Omental fat pad (tissue), 3 donors: ENCODE measurements at regions not wholly inside any gene's neighbourhood (a gene's known extent, or its start where the extent isn't known, plus 50 kb on each side); places are given as distances from the start of the nearest gene placed in this dataset.
A peak's percentile ranks its signal among the peaks of the same experiment; 100 is the strongest.
"Not testable (repeated sequence)": the region's sequence is repeated elsewhere in the genome, so short reads cannot be mapped to it uniquely, and the experiment has no call there.

Source experiments
- ATAC-seq: fragments of 150-250 bp; one replicate; pipeline ENCODE4 v1.9.1; 2016; ENCODE audit warnings: mild to moderate bottlenecking, moderate library complexity; ENCODE audit not compliant: low FRiP score
- DNase-seq: peaks from one replicate; pipeline ENCODE4 v3.0.0-alpha.2; 2019; ENCODE audit warnings: low spot score
- TF ChIP-seq, protein P1 (sequence below), 3 donors: fragments of 450-650 bp; IDR thresholded peaks; one replicate each; pipeline ENCODE4 v1.5.1; 2016 to 2017; ENCODE audit warnings: antibody characterized with exemption in 3 of 3, mild to moderate bottlenecking in 3 of 3, moderate library complexity in 2 of 3

DNA sequence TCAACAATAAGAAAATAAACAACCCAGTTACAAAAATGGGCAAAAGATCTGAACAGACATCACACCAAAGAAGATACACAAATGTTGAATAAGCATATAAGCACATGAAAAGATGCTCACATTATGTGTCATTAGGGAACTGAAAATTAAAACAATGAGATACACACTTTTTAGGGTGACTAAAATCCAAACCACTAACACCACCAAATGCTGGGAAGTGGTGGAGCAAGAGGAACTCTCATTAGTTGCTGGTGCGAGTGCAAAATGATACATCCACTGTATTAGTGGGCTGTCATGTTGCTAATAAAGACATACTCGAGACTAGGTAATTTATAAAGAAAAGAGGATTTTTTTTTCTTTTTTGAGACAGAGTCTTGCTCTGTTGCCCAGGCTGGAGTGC is 329.1 kb downstream of the TMEM38B start:
- TF ChIP-seq, protein P1, sequence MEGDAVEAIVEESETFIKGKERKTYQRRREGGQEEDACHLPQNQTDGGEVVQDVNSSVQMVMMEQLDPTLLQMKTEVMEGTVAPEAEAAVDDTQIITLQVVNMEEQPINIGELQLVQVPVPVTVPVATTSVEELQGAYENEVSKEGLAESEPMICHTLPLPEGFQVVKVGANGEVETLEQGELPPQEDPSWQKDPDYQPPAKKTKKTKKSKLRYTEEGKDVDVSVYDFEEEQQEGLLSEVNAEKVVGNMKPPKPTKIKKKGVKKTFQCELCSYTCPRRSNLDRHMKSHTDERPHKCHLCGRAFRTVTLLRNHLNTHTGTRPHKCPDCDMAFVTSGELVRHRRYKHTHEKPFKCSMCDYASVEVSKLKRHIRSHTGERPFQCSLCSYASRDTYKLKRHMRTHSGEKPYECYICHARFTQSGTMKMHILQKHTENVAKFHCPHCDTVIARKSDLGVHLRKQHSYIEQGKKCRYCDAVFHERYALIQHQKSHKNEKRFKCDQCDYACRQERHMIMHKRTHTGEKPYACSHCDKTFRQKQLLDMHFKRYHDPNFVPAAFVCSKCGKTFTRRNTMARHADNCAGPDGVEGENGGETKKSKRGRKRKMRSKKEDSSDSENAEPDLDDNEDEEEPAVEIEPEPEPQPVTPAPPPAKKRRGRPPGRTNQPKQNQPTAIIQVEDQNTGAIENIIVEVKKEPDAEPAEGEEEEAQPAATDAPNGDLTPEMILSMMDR (IDR thresholded peaks at IDR 0.05), result no peak
- DNase-seq (no peak), ATAC-seq (no peak)

DNA sequence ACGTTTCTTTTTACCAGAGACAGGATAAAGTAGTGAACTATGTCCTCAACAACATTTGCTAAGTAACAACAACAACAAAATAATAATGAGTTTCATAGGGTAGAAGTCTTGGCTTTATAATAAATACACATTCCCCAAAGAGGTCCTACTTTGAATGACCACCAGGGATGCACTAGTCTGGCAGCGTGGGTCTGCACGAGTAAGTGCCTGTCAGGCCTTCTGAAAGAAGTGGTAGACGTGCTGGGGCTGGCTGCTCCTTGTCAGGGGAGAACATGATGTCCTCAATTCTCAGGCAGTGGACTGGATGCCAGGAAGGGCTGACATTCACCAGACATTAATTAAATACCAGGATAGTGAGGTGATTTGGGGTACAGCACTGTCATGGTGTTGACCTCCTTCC is 331.1 kb downstream of the TMEM38B start:
- no peak for DNase-seq
- TF ChIP-seq, protein P1 (IDR thresholded peaks at IDR 0.05), result no peak
- ATAC-seq, result no peak

DNA sequence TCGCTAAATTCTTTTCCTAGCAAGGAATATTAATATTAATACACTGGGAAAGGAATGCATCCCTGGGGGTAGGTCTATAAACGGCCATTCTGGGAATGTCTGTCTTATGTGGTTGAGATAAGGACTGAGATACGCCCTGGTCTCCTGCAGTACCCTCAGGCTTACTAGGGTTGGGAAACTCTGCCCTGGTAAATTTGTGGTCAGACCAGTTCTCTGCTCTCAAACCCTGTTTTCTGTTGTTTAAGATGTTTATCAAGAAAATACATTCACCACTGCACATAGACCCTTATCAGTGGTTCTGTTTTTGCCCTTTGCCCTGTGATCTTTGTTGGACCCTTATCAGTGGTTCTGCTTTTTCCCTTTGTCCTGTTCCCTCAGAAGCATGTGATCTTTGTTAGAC is 335.8 kb downstream of the TMEM38B start:
- not testable (repeated sequence) for ATAC-seq, DNase-seq

DNA sequence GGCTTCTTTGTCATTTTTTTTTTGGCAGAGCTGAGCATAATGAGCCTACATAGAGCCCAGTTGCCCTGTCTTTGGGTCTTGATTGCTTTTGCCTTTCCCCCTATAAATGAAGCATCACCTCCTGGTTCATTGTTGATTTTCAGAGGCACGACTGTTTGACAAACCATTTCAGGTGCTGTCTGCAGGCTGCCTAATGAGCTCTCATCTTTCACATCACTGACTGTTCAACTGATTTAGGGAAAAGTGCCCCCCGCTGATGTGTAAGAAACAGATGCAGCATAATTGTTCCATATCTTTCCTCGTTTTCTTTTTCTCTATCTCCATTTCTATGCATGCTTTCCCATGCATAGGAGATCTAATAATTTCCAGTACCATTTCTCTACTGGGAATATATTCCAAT is 338.6 kb downstream of the TMEM38B start:
- no peak for ATAC-seq
- DNase-seq, result no peak
- TF ChIP-seq, protein P1 (IDR thresholded peaks at IDR 0.05), result no peak

DNA sequence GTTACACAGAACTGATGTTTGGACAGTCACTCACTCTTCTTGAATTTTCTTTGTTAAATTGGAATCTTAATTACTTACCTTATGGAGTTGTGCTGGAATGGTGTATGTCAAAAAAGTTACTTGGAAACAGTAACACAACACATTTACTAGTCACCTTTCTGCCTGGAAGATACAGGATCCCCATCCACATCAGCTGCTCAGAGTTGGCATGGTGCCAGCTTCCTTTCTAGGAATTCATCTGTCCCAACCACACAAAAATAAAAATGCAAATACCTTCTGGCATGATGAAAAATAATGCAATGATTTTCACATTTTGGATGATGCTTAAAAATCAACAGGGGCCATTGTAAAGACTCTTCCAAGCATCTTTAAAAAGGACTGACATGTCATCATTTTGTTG is 341.5 kb downstream of the TMEM38B start:
- DNase-seq (no peak), ATAC-seq (no peak)
- TF ChIP-seq, protein P1 (IDR thresholded peaks at IDR 0.05), result no peak

DNA sequence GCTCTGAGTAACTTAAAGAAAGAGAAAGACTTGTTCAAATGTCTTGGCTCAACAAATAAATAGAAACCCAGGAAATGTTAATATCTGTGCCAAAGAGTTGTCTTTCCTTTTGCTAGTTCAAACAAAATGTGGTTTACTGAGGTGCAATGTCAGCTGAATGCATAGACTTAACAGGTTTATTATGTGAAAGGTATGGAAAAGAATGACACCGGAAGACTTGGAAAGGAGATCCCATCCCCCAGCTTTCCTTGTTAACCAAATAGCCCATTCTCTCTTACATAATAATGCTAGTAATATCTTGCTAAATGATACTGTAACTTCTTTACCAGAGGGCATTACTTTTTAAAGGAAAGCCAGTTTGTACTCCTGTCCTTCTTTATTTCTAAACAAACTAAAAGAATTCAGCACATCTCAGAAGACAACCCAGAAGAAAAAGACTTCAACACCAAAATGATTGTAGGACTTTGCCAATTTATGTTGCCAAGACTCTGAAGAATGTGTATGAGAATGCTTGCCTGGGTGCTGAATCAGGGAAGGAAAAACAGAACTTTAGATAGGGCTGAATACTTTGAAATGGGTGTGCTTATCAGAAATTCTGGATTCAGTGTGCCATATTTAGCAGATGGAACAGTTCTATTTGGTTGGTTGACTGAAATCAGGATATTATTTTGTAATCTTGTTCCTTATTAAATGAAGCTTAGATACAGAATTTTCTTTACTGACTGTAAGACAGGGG is 344.1 kb downstream of the TMEM38B start:
- peak; percentile 23 for ATAC-seq
- no peak for DNase-seq
- TF ChIP-seq, protein P1 (IDR thresholded peaks at IDR 0.05), result no peak

DNA sequence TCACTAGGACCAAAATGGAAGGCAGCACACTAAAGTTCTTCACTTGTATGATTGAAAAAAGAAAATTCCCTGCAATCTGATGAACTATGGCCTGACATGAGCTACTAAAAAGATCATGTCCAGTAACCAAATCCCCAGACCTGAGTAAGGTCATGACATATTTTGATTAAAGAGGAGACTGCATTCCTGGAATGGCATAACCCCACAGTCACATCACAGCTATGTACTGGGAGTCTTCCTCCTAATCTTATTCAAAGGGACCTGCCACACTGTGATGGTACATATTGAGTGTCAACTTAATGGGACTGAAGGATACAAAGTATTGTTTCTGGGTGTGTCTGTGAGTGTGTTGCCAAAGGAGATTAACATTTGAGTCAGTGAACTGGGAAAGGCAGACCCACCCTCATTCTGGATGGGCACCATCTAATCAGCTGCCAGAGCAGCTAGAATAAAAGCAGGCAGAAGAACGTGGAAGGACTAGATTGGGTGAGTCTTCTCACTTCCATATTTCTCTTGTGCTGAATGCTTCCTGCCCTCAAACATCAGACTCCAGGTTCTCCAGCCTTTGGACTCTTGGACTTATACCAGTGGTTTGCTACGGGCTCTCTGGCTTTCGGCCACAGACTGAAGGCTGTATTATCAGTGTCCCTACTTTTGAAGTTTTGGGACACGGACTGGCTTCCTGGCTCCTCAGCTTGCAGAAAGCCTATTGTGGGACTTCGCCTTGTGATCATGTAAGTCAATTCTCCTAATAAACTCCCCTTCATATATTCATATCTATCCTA is 345.0 kb downstream of the TMEM38B start:
- TF ChIP-seq, protein P1 (IDR thresholded peaks at IDR 0.05), result no peak
- ATAC-seq (no peak), DNase-seq (no peak)

DNA sequence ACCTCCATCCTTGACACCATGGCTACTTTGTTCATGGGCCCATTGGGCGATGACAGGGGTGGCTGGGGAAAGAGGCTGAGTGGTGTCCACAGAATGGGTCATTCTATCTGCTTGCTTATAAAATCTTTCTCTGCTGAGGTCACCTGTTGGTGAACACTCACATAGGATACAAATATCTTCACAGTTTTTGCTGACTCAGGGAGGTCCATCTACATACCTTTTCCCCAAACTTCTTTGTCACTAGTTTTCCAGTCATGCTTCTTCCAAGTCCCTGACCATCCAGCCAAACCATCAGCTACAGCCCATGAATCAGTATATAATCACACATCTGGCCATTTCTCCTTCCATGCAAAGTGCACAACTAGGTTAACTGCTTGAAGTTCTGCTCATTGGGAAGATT is 347.6 kb downstream of the TMEM38B start:
- DNase-seq, ATAC-seq: not testable (repeated sequence)
